SW480 (cell line): ENCODE measurements at regions not wholly inside any gene's neighbourhood (a gene's known extent, or its start where the extent isn't known, plus 50 kb on each side); places are given as distances from the start of the nearest gene placed in this dataset.
A peak's percentile ranks its signal among the peaks of the same experiment; 100 is the strongest.

ENCODE experiments used
- DNase-seq: peaks from one replicate; pipeline ENCODE4 v3.0.0-alpha.2; 2016; ENCODE audit warnings: low spot score

DNA sequence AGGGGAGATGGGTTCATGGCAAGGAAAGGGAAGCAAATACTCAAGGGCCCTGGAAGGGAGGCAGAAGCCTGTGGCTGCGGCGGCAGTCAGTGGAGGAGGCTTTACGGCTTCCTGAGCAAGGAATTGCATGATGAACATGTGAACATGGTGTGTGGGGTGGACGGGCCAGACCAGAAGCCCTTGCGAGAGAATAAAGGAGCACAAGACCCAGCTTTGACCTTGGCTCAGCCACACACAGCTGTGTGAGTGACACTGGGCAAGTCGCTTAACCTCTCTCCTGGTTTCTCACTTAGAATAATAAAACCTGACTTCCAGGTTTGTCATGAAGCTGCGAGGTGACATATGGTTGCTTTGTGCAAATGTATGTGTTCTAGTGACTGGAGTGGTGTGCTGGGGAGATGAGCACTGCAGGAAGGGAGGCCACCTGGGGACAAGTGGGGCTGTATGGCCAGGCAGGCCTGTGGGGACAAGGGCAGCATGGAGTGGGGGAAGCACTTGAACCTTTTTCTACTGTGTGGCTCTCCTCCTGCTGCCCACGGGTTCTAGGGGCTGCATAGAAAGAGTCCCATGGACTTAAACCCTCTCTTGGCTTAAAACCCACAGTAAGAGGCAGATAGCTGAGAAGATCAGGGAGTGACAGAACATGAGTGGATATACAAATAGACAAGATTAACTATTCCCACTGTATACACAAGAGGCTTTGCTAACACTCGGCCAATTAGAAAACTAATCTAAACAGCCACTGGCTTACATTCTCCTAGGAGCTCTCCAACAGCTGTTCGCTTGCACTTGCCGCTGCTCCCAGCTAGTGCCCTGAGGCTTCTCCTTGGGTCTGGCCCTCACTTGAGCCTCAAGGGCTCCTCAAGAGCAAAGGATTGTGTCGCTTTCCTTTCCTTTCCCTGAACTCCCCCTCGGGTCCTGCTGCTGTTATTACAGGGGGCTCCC is 67.3 kb upstream of the CDON start:
- no peak for DNase-seq

- DNase-seq: no peak
Measured at GRCh38 chr11:126127898-126128297, 65.2 kb upstream of the CDON start.

DNA sequence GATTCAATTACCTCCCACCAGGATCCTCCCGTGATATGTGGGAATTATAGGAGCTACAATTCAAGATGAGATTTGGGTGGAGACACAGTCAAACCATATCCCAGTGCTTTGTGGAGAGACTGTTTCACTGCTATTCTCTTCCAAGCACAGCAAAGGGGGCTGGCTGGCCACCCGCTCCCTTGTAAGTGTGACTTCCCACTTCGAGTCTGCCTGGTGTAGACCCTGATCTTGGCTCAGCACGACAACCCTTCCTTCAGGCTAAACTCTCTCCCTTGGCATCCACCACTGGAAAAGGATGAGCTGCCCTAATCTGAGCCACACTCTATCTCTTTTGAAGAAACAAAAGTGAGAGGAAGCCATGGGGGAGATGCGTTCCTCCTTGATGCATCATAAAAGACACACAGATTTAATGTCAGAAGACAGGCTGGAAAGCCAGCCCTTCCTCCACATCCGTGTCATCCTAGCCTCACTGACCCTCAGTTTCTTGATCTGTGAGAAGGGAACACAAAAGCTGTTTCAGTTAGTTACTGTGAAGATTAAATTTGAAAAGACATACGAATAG is 64.7 kb upstream of the CDON start:
- DNase-seq: no peak

DNA sequence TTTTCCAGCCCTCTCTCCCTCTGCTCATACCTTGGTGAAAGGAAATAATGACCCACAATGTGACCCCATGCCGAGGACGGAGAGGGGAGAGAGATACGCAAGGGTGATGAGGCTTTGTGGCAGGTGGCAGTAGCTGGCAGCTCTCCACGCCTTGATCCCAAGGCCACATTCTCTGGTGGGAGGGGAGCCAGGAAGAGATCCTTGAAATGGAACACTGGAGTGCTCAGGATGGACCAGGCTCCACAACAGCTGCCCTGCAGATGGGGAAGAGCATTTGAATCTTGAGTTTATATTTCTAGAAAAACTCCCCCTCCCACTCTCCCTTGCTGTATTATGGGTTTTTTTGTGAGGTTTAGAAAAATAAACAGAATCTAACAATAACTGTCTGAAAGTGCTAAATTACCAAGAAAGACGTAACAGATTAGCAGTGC is 61.6 kb upstream of the CDON start:
- no peak for DNase-seq

DNA sequence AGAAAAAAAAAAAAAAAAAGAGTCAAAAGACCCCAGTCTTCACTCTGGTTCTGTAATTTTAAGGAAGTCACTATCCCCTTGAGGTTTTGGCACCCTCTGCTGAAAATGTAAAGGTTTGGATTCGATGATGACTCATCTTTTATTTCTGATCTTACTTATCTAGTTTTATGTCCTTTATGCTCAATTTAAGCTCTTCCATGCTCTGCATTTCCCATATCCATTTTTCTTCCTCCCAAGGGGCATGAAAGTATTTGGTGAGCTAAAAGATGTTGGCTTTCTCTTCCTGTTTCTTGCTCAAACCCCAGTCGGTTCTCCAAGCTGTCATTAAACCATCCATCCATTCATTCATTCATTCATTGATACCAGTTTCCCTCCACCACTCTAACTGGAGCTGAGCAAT is 61.0 kb upstream of the CDON start:
- no peak for DNase-seq

- DNase-seq: no peak
Measured at GRCh38 chr11:126122863-126123262, 60.2 kb upstream of the CDON start.

DNA sequence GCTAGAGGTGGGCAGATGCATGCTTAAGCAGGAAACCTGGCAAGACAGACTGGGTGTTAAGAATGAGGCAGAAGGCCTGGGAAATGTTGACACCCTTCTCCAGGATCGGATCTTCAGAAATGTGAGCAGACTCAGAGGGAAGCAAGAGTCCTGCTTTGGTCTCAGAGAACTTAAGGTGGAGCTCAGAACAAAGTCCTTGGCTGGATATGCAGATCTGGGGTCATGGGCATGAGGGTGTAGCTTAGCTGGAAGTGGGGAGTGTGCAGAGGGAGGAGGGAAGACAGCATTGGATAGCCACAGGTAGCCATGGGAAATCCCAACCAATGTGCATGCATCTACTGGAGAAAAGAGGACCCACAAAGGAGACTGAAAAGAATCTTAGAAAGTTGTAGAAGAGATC is 58.6 kb upstream of the CDON start:
- DNase-seq: no peak

DNA sequence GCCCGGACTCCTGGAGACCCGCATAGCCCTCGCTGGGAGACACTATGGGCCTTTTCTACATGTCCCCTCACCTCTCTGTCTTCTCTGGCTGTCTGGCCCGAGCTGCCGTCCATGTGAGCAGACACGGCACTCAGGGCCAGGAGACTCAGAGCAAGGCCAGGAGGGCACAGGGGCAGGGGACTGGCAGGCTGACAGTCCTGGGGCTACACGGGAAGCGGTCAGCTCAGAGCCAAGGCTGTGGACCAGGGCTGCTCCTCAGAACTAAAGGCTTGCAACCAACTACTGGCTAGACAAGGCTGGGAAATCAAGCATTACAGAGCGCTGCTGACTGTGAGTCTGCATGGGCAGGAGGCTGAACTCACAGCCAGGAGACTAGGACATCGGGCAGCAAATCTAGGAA is 56.1 kb upstream of the CDON start:
- no peak for DNase-seq

- peak; percentile 77 for DNase-seq
Measured at GRCh38 chr11:126115816-126116331, 53.2 kb upstream of the CDON start.

GRCh38 chr11:126115127-126115495 is 52.4 kb upstream of the CDON start:
- no peak for DNase-seq

GRCh38 chr11:126114486-126115126 is 51.9 kb upstream of the CDON start:
- DNase-seq: no peak

DNA sequence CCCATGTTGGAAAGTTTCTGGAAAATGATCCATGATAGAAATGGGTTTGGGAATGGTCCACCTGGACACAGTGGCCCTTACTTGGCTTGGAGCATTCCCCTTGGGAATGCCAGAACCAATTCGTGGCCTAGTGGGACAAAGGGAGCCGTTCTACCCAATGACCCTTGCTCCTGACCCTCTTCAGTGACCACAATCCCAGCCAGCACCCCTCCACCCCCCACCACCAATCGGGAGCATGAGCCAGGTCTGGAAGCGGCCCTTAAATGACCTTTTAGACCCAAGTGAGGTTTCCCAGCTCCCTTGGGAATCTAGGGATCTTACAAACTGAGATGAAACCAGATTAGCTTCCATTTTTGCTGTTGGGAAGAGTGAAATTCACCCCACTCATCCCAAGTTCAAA is 51.3 kb upstream of the CDON start:
- DNase-seq: no peak

DNA sequence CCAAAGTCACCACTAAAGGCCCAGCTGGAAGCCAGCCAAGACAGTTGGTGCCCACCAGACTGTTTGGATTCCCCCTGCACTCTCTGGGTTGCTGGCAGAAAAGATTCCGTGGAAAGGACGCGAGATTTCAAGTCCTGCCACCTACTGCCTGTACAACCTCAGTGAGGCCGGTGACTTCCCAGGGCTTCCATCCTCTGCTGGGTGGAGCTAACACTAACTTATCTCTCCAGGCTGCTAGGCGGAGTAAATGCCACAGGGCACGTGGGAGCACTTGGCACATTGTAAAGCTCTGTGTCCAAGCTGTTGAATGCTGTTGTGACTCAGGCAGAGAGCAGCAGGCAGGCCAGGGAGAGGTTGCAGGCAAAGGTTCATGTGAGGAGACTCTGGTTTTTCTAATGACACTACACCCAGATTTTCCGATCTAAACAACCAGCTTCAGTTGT is 50.9 kb upstream of the CDON start:
- peak; percentile 91 for DNase-seq

DNA sequence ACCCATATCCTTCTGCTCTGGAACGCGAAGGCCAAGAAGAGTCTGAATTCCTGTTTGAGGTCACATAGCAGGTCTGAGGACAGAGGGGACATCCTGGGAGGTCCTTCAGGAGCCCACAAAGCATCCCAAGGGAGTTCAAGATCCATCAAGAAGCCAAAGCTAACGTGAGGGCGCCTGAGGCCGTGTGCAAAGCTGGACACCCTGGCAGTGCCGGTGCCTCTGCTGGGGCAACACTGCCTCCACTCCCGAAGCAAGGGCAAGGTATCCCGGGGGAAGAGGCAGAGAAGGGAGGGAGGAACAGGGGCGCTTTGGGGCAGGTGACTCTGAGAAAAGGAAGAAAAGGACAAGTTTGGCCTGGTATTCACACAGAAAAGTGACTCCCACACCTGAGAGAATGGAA is 50.3 kb upstream of the CDON start:
- no peak for DNase-seq

DNA sequence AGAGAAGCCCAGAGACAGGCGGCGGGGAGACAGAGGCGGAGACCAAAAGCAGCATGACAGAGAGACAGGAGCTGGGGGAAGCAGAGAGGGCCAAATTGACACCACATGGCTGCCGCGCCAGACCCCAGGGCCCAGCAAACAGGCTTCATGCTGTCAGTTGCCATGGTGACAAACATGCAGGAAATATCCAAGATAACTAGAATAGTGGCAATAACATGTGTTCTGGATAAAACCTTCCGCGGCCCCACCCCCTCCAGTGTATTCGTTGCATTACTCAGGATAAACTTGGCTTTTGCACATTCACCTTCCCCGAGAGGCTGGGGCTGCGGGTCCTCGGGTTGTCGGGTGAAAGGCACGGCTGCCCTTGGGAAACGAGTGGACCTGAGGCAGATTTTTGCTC is 49.9 kb upstream of the CDON start:
- no peak for DNase-seq
